GM21619 (cell line): ENCODE measurements at regions not wholly inside any gene's neighbourhood (a gene's known extent, or its start where the extent isn't known, plus 50 kb on each side); places are given as distances from the start of the nearest gene placed in this dataset.

Source experiments
- ATAC-seq: cut with Tn5 transposase; IDR thresholded peaks from one replicate; pipeline ENCODE4 v1.9.1; 2021; ENCODE audit not compliant: unreplicated experiment

- no peak for ATAC-seq
Measured at GRCh38 chr2:52961403-52961802, 806.2 kb upstream of the CHAC2 start.

GRCh38 chr2:52960881-52961280 lies 806.7 kb upstream of the CHAC2 start:
- ATAC-seq, result no peak

GRCh38 chr2:52959801-52960200 lies 807.8 kb upstream of the CHAC2 start:
- ATAC-seq, result no peak

- no peak for ATAC-seq
Measured at GRCh38 chr2:52956766-52957165, 810.8 kb upstream of the CHAC2 start.

- no peak for ATAC-seq
Measured at GRCh38 chr2:52956118-52956517, 811.5 kb upstream of the CHAC2 start.

- ATAC-seq, result no peak
Measured at GRCh38 chr2:52955079-52955478, 812.5 kb upstream of the CHAC2 start.

- ATAC-seq, result no peak
Measured at GRCh38 chr2:52940101-52940500, 827.5 kb upstream of the CHAC2 start.

GRCh38 chr2:52939250-52939649 lies 828.4 kb upstream of the CHAC2 start:
- no peak for ATAC-seq

GRCh38 chr2:52936029-52936428 lies 831.6 kb upstream of the CHAC2 start:
- no peak for ATAC-seq

GRCh38 chr2:52934920-52935640 lies 832.5 kb upstream of the CHAC2 start:
- peak; percentile 22 for ATAC-seq

GRCh38 chr2:52934323-52934898 lies 833.2 kb upstream of the CHAC2 start:
- peak; percentile 60 for ATAC-seq

- ATAC-seq, result no peak
Measured at GRCh38 chr2:52933878-52934277, 833.7 kb upstream of the CHAC2 start.

- peak; percentile 46 for ATAC-seq
Measured at GRCh38 chr2:52931660-52932059, 835.9 kb upstream of the CHAC2 start.

GRCh38 chr2:52929412-52929811 lies 838.2 kb upstream of the CHAC2 start:
- ATAC-seq, result no peak

GRCh38 chr2:52919673-52920072 lies 847.9 kb upstream of the CHAC2 start:
- no peak for ATAC-seq

- no peak for ATAC-seq
Measured at GRCh38 chr2:52918551-52918950, 849.1 kb upstream of the CHAC2 start.

- ATAC-seq, result no peak
Measured at GRCh38 chr2:52916981-52917380, 850.6 kb upstream of the CHAC2 start.

GRCh38 chr2:52904355-52904891 lies 863.2 kb upstream of the CHAC2 start:
- ATAC-seq, result no peak

GRCh38 chr2:52897511-52898044 lies 870.0 kb upstream of the CHAC2 start:
- no peak for ATAC-seq

GRCh38 chr2:52895726-52896340 lies 871.8 kb upstream of the CHAC2 start:
- ATAC-seq, result no peak

- no peak for ATAC-seq
Measured at GRCh38 chr2:52886556-52886955, 881.0 kb upstream of the CHAC2 start.
